ENCODE measurements at regions not wholly inside any gene's neighbourhood (a gene's known extent, or its start where the extent isn't known, plus 50 kb on each side); places are given as distances from the start of the nearest gene placed in this dataset.
A peak's percentile ranks its signal among the peaks of the same experiment; 100 is the strongest.
"Not testable (repeated sequence)": the region's sequence is repeated elsewhere in the genome, so short reads cannot be mapped to it uniquely, and the experiment has no call there.

DNA sequence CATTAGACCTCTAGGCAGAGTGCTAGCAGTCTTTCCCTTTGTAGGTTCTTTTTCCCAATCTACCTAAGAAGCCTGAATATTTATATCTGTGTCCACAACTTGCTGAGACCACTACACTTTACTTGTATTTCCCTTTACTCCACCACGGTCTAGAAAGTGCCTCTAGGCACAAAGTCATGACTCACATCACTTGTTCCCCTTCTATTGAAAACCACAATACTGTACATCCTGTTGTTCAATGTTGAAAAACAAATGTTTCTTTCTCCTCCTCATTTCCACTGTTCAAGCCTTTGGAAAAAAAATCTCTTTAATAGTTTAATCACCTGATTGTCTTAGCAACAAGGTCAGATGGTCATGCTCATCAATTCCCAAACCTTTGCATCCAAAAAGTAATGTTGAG, 326.7 kb downstream of the GUCY2F start:
- DNase-seq: no peak

DNA sequence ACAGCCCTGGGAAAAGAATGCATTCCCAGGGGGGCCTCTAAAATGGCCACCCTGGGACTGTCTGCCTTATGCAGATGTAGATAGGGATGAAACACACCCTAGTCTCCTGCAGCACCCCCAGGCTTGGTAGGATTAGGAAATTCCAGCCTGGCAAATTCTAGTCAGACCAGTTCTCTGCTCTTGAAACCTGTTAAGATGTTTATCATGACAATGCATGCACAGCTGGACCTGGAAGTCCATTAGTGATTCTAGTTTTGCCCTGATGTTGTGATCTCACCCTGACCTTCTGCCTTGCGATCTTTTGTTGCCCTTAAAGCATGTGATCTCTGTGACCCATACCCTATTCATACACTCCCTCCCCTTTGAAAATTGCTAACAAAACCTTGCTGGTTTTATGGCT, 337.7 kb downstream of the GUCY2F start:
- DNase-seq: not testable (repeated sequence)

DNA sequence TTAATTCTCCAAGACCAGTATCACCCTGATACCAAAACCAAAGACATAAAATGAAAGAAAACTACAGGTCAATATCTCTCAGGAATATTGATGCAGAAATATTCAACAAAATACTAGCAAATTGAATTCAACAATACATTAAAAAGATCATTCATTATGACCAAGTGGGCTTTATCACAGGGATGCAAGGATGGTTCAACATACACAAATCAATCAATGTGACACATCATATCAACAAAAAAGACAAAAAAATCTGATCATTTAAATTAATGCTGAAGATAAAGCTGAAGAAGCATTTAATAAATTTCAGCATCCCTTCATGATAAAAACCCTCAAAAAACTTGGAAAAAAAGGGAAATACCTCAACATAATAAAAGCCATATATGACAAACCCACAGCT, 341.4 kb downstream of the GUCY2F start:
- no peak for DNase-seq

DNA sequence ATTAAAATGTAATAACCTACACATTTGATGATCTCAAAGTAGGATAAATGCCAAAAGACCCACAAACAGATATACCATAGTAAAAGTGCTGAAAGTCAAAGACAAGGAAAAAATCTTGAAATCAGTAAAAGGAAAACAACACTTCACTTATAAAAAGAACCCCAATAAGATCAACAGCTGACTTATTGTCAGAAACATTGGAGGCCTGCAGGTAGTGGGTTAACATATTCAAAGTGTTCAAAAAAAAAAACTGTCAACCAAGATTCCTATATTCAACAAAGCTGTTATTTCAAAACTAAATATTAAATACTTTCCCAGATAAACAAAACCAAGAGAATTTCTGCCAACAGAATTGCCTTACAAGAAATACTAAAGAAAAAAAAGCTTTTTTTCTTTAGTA, 347.1 kb downstream of the GUCY2F start:
- no peak for DNase-seq

DNA sequence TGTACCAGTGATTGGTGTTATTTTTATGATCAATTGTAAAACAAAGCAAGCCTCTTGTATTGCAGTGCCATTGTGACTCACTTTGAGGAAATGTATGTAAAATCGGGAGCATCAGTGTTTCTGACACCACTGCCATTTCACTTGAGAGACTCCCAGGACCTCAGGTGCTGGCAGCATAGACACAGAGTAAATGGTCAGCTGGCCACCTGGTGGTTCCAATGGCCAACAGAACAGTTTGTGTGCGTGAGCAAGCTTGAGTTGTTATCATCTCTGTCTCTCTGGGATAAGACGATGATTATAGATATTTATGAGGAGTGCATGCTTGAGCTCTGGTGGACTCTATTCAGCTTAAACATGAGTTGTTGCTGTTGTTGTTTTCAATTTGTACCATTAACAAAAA, 356.6 kb downstream of the GUCY2F start:
- DNase-seq: no peak

DNA sequence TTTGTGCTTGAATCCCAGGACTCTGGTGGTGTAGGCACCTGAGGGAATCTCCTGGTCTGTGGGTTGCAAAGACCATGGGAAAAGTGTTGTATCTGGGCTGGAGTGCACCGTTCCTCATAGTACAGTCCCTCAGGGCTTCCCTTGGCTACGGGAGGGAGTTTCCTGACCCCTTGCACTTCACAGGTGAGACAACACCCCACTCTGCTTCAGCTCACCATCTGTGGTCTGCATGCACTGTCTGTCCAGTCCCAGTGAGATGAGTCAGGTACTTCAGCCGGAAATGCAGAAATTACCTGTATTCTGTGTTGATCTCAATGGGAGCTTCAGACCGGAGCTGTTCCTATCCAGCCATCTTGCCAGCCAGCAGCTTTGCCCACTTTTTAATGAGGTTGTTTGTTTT, 353.0 kb upstream of the IRS4 start:
- no peak for DNase-seq

DNA sequence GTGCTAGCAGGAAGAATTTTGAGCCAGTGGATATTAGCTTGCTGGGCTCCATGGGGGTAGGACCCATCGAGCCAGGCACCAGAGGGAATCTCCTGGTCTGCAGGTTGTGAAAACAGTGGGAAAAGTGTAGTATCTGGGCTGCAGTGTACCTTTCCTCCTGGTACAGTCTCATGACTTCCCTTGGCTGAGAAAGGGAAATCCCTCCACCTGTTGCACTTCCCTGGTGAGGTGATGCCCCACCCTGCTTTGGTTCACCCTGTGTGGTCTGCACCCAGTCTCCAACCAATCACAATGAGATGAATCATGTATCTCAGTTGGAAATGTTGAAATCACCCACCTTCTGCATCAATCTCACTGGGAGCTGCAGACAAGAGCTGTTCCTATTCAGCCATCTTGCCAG, 341.4 kb upstream of the IRS4 start:
- DNase-seq: no peak

DNA sequence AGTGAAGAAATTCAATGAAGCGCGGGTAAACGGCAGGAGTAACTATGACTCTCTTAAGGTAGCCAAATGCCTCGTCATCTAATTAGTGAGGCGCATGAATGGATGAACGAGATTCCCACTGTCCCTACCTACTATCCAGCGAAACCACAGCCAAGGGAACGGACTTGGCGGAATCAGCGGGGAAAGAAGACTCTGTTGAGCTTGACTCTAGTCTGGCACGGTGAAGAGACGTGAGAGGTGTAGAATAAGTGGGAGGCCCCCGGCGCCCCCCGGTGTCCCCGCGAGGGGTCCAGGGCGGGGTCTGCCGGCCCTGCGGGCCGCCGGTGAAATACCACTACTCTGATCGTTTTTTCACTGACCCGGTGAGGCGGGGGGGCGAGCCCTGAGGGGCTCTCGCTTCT, 317.8 kb upstream of the IRS4 start:
- peak; percentile 4 for DNase-seq

DNA sequence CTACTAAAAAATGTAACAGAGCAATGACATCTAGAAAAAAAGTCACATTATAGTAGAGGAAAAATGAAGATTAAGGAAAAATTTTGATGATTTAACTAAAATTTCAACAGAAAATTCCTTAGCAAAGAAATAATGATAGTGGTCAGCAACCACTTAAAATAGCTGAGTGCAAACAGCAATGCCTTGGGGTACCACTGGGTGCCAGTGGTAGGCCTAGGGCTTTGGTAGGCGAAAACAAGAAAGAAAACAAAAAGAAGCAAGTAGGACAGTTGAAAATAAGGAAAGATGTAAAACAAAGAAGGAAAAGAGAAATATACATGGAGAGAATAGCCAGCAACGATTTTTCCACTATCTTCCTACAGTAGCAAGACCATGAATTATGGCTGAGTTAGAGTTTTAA, 313.5 kb upstream of the IRS4 start:
- DNase-seq: no peak

DNA sequence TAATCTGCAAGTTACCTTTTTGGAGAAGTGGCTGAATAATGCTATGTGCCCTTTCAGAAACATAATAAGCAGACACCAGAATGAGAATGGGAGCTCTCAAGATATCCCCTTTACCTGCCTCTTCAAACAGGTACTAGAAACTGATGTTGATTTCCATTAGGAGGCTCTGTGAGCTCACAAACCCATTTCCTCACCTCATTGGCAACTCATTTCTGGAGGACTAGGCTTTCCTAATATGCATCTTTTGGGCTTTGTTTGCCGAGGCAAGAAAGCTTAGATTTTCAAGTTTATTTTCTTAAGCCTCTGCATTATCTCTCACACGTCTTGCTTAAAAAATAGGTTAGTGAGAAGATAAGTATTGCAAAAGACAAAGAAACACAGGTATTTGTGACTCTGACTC, 313.1 kb upstream of the IRS4 start:
- no peak for DNase-seq

DNA sequence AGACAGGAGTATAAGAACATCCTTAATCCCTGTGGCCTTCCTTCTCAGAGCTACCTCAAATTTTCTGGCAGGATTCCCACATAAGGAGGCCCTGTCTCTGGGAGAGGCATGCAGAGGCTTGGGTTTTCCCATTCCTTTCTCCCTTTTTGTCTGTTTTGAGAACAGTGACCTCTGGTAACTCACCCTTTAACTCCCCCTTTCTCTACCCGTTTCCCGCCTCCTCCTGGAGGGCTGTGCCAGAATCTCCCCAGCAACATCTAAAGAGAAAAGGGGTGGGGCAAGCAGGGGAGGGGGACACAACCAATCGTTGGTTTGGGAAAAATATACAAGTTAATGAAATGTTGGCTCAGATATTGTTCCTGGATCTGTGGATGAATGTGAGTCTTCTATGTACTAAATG, 303.7 kb upstream of the IRS4 start:
- no peak for DNase-seq

DNA sequence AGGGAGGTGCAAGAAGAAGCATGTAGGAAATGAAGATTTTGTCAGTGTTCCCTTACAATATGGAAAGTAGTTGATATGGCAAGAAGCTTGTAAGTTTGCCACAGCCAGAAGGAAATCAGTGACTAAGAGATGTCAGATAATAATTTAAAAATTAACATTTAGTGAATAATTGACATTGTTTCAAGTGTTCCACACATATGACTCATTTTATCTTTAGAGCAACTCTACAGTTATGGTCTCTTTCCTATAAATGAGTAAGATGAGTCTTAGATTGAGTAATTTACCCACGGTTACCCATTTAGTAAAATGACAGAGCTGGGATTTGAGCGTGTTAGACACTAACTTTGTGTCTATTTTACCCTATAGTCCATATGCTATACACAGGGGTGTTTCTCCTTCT, 300.3 kb upstream of the IRS4 start:
- no peak for DNase-seq

DNA sequence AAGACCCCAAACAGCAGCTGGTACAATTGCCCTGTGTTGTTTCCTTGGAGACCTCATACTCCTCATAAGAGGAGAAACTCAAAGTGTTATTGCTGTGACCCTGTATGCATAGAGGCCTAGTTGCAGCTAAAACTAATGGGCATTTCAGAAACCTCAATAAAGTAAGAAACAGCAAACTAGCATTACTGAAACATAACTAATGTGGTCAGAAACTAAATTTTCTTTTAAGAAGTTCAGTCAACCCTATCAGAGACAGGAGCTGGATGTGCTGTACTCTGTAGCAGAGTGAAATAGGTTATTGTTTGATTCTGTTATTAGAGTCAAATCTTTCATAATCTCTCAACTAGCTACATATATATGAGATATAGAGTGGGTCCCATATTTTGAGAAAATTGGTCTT, 257.5 kb upstream of the IRS4 start:
- DNase-seq: no peak

DNA sequence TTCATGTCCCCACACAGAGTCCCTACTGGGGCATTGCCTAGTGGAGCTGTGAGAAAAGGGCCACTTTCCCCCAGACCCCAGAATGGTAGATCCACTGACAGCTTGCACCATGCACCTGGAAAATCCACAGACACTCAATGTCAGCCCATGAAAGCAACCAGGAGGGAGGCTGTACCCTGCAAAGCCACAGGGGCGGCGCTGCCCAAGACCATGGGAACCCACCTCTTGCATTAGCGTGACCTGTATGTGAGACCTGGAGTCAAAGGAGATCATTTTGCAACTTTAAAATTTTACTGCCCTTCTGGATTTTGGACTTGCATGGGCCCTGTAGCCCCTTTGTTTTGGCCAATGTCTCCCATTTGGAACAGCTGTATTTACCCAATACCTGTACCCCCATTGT, 236.5 kb upstream of the IRS4 start:
- not testable (repeated sequence) for DNase-seq

DNA sequence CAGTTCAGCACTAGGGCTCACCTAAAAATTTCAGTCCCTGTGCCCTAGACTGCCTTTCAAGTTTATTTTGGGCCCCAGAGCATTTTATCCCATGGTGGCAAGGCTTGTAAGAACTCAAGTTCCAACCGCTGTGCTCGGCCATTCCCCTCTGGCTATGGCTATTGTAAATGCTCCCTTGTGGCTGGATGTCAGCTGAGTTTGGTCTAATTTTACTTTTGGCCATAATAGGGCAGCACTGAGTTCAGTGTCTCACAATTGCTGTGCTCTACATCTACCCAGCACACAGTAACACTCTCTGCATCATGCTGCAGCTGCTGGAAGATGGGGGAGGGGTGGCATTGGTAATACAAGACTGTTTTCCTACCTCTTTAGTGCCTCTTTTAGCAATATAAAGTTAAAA, 210.8 kb upstream of the IRS4 start:
- no peak for DNase-seq

DNA sequence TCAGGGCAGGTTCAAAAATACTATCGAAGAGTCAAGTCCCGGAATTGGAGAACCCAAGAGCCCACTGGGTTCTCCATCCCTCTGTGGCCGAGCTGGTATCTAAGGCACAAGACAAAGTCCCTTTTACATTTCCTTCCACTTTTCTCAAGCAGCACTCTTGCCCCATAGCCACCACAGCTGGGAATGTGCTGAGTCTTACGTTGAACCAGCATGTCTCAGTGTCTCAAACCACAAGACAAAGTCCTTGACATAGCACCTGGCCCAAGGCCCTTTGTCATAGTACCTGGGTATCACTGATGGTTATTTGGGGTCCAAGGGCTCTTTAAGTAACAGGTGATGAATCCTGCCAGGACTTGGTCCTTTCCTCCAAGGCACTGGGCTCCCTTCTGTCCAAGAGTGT, 210.2 kb upstream of the IRS4 start:
- no peak for DNase-seq

DNA sequence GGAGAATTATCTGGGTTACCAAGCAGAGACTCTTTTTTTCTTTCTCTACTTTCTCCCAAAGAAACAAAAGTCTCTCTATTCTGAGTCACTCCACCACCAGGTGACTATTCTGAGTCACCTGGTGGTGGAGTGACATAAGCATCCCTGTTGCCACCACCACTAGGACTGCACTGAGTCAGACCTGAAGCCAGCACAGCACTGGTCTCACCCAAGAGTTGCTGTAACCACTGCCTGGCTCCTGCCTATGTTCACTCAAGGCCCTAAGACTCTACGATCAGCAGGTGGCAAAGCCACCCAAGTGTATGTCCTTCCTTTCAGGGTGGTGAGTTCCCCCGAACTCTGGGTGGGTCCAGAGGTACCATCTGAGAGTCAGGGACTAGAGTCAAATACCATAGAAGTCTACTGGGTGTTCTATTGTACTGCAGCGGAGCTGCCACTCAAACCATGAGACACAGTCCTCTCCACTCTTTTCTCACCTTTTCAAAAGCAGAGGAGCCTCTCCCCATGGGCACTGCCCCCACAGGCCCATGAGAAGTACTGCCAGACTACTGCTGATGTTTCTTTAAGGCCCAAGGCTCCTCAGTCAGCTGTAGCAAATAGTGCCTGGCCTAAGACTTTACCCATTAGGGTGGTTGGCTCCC, 209.6 kb upstream of the IRS4 start:
- DNase-seq: no peak

DNA sequence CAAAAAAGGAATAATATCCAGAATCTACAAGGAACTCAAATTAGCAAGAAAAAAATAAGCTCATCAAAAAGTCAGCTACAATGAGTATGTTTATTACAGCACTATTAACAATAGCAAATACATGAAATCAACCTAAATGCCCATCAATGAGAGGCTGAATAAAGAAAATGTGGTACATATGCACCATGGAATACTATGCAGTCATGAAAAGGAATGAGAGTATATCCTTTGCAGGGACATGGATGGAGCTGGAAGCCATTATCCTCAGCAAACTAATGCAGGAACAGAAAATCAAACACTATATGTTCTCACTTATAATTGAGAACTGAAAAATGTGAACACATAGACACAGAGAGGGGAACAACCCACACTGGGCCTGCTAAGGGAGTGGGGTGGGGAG, 178.4 kb upstream of the IRS4 start:
- no peak for DNase-seq

DNA sequence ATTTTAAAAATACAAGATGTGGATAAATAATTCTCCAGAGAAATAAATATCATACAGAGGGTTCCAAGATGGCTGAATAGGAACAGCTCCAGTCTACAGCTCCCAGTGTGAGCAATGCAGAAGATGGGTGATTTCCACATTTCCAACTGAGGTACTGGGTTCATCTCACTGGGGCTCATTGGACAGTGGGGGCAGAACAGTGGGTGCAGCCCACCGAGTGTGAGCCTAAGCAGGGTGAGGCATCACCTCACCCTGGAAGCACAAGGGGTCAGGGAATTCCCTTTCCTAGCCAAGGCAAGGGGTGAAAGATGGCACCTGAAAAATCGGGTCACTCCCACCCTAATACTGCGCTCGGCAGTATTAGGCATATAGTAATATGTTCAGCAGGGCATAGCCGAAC, 167.5 kb upstream of the IRS4 start:
- not testable (repeated sequence) for DNase-seq

DNA sequence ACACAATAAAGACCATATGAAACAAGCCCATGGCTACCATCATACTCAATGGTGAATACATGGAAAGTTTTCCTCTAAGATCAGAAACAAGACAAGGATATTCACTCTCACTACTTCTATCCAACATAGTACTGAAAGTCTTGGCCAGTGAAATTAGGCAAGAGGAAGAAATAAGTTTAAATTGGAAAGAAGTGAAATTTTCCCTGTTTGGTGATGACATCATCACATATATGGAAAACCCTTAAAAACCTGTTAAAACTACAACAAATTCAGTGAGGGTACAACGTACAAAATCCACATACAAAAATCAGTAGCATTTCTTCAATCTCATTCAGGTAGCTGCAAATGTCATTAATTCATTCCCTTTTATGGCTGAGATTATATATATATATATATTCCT, 164.0 kb upstream of the IRS4 start:
- no peak for DNase-seq

DNA sequence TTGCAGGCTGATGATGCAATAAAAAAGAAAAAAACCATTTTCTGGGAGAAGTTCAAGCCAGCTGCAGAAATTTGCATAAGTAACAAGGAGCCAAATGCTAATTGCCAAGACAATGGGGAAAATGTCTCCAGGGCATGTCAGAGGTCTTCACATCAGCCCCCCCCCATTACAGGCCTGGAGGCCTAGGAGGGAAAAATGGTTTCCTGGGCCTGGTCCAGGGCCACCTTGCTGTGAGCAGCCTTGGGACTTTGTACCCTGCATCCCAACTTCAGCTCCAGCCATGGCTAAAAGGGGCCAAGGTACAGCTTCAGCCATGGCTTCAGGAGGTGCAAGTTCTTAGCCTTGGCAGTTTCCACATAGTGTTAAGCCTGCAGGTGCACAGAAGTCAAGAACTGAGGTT, 160.0 kb upstream of the IRS4 start:
- not testable (repeated sequence) for DNase-seq

DNA sequence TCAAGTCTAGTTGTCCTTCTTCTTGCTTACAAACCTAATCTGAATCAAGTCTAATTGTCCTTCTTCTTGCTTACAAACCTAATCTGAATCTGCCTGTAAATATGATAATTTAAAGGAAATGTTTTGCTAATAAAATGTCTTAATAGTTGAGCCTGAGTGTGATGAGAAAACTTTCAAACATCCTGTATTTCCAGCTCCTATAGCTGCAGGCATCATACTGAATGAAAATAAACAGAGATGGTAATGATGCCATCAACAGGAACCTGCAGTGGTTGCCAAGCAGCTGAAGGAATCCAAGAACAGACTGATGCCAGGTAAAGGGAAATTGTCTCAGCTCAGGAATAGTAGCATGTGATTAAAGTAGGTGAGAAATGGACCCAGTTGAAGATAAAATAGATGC, 156.1 kb upstream of the IRS4 start:
- DNase-seq: no peak

DNA sequence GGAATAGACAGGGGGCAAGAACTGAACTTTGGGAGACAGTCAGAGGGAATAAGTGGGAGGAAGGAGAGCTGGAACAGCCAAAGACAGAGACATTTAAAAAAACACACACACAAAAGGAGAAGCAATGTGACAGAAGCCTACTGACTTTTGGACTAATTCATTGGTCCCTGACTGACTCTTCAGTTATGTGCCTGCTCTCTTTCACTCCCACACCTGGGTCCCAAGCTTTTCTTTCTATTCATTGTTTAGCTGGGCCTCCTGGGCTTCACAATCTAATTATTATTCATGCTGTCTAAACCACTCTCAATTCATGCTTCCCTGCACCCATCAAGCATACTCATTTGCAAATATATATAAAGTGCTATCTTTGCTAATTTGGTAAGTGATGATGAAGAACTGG, 139.2 kb upstream of the IRS4 start:
- DNase-seq: no peak

DNA sequence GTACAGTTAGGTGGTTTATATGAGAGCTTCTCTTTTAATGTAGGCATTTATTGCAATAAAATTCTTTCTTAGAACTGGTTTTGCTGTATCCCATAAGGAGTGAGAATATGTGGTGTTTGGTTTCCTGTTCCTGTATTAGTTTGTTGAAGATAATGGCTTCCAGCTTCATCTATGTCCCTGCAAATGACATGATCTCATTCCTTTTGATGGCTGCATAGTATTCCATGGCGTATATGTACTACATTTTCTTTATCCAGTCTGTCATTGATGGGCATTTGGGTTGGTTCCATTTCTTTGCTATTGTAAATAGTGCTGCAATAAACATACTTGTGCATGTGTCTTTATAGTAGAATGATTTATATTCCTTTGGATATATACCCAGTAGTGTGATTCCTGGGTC, 106.7 kb upstream of the IRS4 start:
- DNase-seq: not testable (repeated sequence)

DNA sequence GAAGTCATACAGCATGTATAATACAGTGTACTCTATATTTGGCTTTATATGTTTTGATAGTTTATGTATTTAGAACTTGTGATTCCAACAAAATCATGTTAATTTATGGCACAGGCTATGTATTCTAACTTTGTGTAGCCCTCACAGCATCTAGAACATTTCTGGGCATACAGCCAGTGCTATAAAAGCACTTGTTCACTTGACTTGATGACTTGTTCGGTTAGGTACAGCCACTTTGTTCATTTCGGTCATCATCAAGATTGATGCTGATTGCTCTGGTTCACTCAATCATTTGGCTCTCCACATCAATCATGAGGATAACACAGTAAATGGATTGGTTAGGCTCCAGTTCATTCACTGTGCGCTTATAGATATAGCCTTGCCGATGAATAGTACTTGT, 97.6 kb upstream of the IRS4 start:
- DNase-seq: no peak

DNA sequence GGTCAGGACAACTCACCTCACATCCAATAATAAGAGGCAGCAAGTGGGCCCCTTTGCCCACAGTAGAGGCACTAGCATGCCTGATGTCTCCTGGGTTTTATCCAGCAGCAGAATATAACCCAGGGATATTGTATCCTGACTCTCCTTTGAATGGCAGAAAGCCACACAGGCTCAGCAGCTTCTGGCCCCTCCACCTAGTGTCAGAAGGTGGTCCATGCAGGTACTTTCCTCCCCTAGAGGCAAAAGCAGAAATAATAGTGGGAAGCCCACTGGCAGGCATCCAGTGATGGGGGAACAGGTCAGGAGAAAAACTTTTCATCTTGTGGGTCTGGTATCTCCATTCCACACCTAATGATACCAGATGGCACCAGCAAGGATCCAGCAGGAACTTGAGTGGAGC, 75.5 kb upstream of the IRS4 start:
- DNase-seq: no peak

Data from activated naive CD4-positive, alpha-beta T cell treated with Interleukin-2 at 50 U/mL for 16 hours (primary cell).